ENCODE measurements at regions not wholly inside any gene's neighbourhood (a gene's known extent, or its start where the extent isn't known, plus 50 kb on each side); places are given as distances from the start of the nearest gene placed in this dataset.

DNA sequence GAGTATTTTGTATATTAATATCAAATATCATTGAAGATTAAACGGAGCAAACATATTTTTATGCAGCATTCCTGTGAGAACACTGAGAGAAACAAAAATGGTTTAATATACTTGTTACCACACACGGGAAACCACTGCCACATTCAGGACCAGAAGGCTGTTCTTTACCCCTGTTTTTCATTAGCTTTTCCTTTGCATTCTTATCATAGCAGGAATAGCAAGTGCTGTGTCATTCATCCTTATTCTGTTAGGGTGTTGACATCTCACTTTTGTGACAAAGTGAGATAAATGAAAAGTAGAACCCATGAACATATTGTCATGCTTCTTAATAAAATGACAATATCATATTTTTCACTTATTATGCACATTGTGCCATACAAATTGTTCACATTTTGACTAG, 212.4 kb upstream of the NDST4 start:
- no peak for ATAC-seq (ENCODE audit: poor library complexity)
- intact Hi-C loops (cut with DNase I): no loop called here

DNA sequence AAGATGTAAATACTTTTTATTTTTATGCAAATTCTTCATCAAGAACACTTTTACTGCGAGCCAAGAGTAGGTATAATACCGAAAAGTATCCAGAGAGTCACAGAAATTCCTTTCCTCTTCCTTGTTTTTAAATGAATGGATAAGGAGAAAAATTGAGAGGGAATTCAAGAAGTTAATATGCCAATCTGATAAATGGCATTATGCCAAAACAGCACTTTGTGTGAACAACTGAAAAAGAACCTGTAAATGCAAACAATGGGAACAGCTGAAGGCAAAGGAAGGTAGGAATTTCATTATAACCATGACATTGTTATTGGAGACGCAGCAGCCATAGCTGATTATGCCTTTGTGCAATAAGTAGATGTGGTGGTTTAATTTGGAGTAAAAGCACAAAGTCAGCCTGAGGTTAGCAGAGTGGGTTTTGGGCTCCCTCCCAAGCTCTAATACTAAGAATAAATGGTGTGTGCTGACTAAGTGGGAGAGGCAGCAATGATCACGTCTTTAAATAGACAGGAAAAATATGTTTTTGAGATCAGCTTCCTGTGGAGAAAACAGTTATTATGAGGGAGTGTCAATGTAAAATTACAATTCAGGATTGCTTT, 209.8 kb upstream of the NDST4 start:
- intact Hi-C loops (cut with DNase I): no loop called here
- ATAC-seq (ENCODE audit: poor library complexity) (no peak), DNase-seq (no peak)

More for the DNA sequence above, 212.4 kb upstream of the NDST4 start:
- DNase-seq: no peak

DNA sequence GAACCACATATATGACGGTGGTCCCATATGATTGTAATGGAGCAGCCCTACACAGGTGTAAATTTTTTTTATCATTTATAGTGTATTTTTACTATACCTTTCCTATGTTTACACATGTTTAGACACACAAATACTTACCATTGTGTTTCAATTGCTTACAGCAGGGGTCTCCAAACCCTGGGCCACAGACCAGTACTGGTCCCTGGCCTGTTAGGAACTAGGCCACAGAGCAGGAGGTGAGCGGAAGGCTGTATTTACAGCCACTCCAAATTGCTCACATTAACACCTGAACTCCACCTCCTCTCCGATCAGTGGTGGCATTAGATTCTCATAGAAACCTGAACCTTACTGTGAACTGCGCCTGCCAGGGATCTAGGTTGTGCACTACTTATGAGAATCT, 201.8 kb upstream of the NDST4 start:
- intact Hi-C loops (cut with DNase I): no loop called here
- ATAC-seq (ENCODE audit: poor library complexity) (no peak), DNase-seq (no peak)

DNA sequence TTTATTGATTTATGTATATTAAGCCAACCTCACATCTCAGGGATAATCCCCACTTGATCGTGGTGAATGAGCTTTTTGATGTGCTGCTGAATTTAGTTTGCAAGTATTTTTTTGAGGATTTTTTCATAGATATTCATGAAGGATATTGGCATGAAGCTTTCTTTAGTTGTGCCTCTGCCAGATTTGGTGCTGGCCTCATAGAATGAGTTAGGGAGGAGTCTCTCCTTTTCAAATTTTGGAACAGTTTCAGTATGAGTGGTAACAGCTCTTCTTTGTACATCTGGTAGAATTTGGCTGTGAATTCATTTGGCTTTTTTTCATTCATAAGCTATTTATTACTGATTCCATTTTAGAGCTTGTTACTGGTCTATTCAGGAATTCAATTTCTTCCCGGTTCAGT, 197.2 kb upstream of the NDST4 start:
- ATAC-seq (ENCODE audit: poor library complexity): no peak
- intact Hi-C loops (cut with DNase I): no loop called here
- no peak for DNase-seq

DNA sequence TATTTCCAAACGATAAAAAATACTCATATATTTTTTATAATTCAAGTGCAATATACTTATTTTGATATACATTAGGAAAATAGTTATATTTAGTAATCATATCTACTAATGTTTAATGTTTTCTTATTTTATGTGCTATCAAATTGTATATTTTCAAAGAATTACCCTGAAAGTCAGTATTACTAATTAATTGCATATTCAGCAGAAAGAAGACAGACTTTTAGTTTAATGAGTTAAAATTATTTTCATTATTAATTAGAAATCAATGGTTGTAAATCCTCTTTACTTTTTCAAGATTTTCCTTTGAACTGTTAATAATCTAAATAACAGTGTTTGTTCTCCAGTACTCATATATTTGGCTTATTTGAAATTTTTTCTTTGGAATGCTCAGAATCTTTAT, 181.3 kb upstream of the NDST4 start:
- intact Hi-C loops (cut with DNase I): no loop called here
- DNase-seq: no peak

DNA sequence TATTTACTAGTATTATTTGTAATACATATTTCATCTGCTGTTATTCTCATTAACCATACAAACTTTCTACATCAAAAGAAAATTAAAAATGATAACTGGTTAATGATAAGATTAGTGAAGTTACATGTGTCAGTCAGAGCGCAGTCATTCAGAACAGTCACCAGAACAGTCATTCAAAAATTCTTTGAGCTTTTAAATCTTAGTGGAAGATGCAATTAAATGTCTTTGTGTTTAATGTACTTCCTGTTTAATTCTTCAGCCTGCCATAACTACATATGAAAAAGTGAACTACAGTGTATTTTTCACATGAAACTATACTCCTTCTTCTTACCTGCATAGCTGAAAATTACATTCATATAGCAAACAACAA, 179.7 kb upstream of the NDST4 start:
- DNase-seq (no peak), ATAC-seq (ENCODE audit: poor library complexity) (no peak)
- intact Hi-C loops (cut with DNase I): no loop called here

More for the DNA sequence above, 181.3 kb upstream of the NDST4 start:
- no peak for ATAC-seq (ENCODE audit: poor library complexity)

DNA sequence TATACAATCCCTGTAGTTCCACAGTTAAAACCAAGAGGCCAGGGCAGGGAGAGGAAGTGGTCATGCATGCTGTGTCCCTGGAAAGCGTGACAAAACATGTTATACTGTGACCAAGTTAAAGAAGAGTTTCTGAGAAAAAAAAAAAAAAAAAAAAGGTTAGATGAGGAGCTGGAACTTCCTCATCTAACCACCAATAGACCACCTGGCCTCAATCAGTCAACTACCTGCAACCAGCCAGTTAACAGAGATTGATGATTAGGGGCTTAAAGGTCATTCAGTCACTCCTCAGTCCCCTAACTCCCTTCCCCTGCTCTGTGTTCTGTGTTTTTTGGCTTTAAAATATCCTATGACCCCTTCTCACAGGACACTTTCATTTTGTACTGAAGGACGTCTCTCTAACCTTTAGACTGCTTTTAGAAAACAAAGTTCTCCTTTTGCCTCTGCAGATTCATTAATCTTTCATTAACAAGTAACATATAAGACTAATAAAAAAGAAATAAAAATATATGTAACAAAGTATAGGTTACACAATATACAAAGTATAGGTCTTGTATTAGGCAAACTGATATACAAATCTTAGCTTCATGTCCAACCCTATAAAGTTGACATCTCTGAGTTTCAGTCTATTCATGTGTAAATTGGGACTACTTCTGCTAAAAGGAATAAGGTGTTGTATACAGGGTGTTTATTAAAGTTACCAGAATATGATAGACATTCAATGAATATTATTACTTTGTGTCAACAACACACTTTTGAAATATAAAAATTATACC, 179.1 kb upstream of the NDST4 start:
- intact Hi-C loops (cut with DNase I): no loop called here

DNA sequence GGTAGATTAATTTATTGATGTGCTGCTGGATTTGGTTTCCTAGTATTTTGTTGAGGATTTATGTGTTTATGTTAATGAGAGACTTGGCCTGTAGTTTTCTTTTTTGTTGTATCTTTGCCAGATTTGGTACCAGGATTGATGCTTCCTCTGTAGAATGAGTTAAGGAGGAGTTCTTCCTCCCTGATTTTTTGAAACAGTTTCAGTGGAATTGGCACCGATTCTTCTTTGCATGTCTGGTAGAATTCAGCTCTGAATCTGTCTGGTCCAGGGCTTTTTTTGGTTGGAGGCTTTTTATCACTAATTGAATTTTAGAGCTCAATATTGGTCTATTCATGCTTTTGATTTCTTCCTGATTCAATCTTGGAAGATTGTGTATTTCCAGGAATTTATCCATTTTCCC, 174.0 kb upstream of the NDST4 start:
- no peak for ATAC-seq (ENCODE audit: poor library complexity)
- no peak for DNase-seq
- intact Hi-C loops (cut with DNase I): no loop called here

More for the DNA sequence above, 179.1 kb upstream of the NDST4 start:
- DNase-seq: no peak
- no peak for ATAC-seq (ENCODE audit: poor library complexity)

DNA sequence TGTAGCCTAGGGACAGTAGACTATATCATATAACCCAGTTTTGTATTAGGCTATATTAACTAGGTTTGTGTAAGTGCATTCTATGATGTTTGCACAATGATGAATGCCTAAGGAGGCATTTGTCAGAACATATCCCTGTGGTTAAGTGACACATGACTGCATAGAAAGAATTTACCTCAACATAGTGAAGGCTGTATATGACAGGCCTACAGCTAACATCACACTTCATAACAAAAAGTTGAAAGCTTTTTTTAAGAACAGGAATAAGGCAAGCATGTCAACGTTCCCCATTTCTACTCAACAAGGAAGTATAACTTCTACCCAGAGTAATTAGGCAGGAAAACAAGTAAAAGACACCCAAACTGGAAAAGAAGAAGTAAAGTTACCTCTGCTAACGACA, 165.9 kb upstream of the NDST4 start:
- no peak for DNase-seq
- no peak for ATAC-seq (ENCODE audit: poor library complexity)
- intact Hi-C loops (cut with DNase I): no loop called here

DNA sequence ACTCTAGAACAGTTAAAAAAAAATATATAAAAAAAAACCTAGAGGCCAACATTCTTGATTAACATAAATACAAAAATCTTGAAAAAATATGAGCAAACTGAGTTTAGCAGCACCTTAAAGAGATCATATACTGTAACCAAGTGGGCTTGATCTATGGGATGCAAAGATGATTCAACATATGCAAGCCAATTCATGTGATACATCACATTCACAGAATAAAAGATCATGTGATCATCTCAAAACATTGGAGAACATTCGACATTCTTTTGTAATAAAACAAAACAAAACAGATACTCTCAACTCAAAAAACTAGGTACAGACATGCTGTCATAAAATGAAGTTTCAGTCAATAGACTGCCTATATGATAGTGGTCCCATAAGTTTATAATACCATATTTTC, 165.4 kb upstream of the NDST4 start:
- DNase-seq: no peak
- ATAC-seq (ENCODE audit: poor library complexity): no peak
- intact Hi-C loops (cut with DNase I): no loop called here

DNA sequence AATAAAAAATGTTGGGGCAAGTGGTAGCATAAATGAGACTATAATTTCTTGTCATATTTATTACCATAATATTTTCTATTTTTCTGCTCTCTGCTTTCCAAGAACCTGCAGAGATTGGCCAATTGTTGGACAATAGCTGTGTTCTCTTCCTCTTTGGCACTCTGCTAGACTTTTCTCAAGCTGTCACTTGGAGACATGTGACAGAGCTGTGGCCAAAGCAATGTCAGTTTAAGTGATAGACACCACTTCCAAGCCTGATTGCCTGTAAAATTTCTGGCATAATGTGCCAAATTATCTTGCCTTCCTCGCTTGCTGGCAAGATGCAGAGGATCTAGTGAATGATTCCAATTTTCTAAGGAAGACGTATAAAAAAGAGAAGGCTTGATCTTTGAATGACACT, 162.2 kb upstream of the NDST4 start:
- intact Hi-C loops (cut with DNase I): no loop called here
- DNase-seq (no peak), ATAC-seq (ENCODE audit: poor library complexity) (no peak)

DNA sequence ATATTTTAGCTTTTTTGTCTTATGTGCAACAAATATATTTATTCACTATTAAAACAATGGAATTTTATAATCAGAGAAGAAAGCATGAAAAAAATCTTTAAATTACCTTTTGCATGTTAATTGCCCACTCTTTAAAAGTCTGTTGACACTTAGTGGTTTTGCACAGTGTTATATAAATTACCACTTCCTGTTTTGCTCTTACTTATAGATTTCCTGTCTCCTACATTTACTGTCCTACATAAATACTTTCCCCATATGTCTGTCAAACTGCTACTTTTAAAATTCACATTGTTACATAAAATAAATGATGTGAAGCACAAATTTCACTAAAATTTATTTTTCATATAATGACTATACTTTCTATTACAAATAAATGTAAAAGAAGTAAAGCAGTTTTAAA, 161.1 kb upstream of the NDST4 start:
- no peak for ATAC-seq (ENCODE audit: poor library complexity)
- intact Hi-C loops (cut with DNase I): no loop called here
- no peak for DNase-seq

DNA sequence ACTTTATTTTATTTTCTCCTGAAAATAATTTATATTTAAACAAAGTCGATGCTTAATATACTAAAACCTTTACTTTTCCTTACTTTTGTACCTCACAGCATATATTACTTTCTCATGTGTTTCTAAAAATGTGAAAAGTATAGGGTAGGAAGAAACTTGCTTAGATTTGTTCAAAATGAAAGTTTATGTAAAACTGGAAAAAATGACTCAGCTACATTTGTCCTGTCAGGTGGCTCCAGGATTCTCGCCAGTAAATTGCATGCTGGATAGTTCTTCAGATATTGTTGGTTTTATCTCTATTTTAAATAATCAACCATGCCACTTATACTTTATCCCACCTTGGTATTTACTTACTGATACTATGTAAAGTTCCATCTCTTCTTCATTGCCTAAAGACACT, 159.2 kb upstream of the NDST4 start:
- DNase-seq (no peak), ATAC-seq (ENCODE audit: poor library complexity) (no peak)
- intact Hi-C loops (cut with DNase I): no loop called here

DNA sequence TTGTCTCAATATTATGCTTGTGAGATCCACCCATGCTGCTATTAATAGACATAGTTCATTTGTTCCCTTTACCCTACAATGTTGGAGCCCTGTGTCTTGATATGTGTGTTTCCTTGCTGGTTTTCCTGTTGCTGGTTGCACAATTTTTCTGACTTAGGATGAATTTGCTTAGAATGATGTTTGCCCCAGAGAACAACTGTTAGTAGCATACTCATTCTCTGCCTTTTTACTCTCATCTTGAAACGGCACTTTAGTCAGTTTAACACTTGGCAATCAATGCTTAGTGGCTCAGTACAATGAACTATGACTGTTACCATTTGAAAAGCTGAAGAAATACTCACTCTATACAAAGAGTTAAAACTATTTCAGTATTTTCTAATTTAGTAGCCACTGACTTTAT, 158.8 kb upstream of the NDST4 start:
- DNase-seq: no peak
- intact Hi-C loops (cut with DNase I): no loop called here
- no peak for ATAC-seq (ENCODE audit: poor library complexity)

DNA sequence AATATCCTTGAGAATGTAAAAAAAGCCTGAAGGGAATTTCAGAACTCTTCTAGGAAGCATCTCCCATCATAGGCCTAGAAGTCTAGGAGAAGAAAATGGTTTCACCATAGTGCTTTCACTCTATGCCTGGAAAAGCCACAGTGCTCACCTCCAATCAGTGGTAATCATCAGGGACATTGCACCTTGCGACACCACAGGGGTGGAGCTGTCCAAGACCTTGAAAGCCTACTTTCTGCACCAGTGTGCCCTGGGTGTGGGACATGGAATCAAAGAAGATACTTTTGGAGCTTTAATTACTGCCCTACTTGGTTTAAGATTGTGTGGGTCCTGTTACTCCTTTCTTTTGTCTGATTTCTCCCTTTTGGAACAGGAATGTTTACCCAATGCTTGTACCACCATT, 146.8 kb upstream of the NDST4 start:
- DNase-seq (no peak), ATAC-seq (ENCODE audit: poor library complexity) (no peak)
- intact Hi-C loops (cut with DNase I): no loop called here

DNA sequence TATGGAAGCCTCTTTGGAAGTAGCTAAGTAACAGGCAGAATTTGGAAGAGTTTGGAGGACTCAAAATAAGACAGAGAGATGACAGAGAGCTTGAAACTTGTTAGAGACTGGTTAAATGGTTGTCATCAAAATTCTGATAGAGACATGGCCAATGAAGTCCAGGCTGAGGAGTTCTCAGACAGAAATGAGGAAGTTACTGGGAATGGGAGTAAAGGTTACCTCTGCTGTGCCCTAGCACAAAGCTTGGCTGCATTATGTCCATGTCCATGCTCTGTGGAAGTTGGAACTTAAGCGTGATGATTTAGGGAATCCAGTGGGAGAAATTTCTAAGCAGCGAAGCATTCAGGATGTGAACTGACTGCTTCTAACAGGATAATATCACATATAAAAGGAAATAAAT, 146.2 kb upstream of the NDST4 start:
- intact Hi-C loops (cut with DNase I): no loop called here
- no peak for DNase-seq
- ATAC-seq (ENCODE audit: poor library complexity): no peak

DNA sequence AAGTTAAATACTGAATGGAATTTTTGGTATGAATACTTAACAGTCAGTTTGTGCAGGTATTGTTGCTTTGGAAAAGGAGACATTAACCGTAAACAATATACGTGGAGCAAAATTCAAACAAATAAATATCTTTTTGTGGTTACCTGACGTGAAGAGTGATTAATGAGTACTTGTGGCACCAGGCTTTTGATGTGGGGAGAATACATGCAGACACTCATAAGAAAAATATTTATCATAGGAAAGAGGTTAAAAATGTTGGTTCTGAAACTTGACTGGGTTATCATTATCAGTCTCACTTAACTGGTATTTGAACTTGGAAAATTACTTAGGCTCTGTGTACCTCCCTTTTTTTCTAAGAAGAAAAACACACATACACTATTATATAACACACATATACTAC, 136.4 kb upstream of the NDST4 start:
- ATAC-seq (ENCODE audit: poor library complexity): no peak

DNA sequence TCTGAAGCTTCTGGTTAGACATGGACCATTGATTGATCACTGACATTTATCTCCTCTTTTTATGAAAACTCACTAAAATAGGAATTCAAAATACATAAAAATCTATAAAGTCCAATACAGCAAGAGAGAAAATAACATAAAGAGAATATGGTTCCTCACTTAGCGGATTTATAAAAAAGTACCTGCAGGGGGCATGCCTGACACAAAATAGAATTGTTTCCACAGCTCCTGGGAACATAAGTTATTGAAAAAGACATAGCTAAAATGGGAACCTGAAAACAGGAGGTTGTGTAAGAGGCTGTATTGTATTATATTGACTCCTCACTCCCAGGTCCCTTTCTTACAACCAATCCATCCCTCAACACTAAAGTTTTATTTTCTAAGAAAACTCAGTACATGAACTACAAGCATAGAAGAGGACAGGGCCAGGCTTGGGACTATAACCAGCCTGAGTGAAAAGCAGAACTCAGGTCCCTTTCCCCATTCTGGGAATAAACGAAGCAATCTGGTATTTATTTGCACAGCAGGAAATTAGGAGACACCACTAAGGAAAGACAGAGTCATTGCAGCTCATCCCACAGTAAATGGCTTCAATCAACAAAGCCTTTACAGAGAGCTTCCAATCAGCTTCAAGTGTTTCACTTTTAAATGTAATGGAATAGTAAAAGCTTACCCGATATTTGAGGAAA, 121.1 kb upstream of the NDST4 start:
- intact Hi-C loops (cut with DNase I): no loop called here
- no peak for ATAC-seq (ENCODE audit: poor library complexity)

More for the DNA sequence above, 136.4 kb upstream of the NDST4 start:
- no peak for DNase-seq
- intact Hi-C loops (cut with DNase I): no loop called here

DNA sequence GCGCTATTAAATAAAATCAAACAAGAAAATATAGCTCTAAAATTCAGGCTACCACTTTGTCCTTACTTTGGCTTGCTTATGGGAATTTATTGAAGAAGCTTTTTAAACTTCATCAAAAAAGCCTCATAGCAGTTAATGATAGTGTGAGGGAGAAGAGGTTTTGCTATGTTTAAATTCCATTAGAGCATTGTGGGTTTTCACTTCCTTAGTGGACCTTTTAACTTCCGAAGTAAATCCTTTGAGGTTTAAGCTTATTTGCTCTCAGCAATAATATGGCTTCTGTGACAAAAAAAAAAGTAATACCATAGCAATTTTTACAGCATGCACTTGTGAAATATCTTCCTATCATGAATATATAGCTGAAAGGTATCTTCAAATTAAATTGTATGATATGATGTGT, 120.2 kb upstream of the NDST4 start:
- no peak for DNase-seq
- intact Hi-C loops (cut with DNase I): no loop called here
- ATAC-seq (ENCODE audit: poor library complexity): no peak

More for the DNA sequence above, 121.1 kb upstream of the NDST4 start:
- DNase-seq: no peak

DNA sequence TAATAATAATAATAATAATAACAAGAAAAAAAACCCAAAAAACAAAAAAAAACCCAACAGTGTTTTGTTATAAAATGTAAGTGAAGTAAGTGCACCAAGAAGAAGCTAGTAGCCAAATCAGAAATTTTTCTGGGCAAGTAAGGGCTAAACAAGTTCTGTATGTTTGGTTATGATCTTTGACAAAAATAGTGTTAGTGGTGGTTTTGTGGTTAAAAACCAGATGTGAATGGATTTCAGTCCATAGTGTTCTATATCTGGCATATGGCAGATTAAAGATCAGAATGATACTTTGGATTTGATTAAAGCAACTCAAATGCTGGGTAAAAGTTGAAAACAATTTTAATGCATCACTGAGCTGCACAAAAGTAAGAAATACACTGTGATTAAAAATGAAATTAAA, 116.5 kb upstream of the NDST4 start:
- no peak for ATAC-seq (ENCODE audit: poor library complexity)
- intact Hi-C loops (cut with DNase I): no loop called here
- no peak for DNase-seq

Measured in Right ventricle myocardium superior (tissue), 1 donor.